ENCODE measurements at regions not wholly inside any gene's neighbourhood (a gene's known extent, or its start where the extent isn't known, plus 50 kb on each side); places are given as distances from the start of the nearest gene placed in this dataset.

- no peaks in the 10 kb centered on the region for H4K20me1 ChIP-seq (ENCODE audit: control insufficient read depth, insufficient read depth, low read depth, low read length)
- no peaks in the 10 kb centered on the region for H3K79me2 ChIP-seq (ENCODE audit: control insufficient read depth, low read length)
- H3K27ac ChIP-seq (ENCODE audit: low read depth, low read length), result no peak overlapping the region
- H3K36me3 ChIP-seq (ENCODE audit: control insufficient read depth, low read length), result no peaks in the 10 kb centered on the region
- H3K9me2 ChIP-seq (replicated peaks; ENCODE audit: control insufficient read depth, low read length), result no peaks in the 10 kb centered on the region
- no peaks in the 10 kb centered on the region for H3K27me3 ChIP-seq (ENCODE audit: control insufficient read depth, low read length)
- no peaks in the 10 kb centered on the region for H3F3A ChIP-seq (ENCODE audit: control insufficient read depth, insufficient read depth)
- H3K4me2 ChIP-seq (ENCODE audit: low read length), result no peak overlapping the region
- TF ChIP-seq CTCF (IDR thresholded peaks at IDR 0.05; ENCODE audit: low read depth, low read length, poor library complexity, severe bottlenecking) (no peak), EZH2phosphoT487 (IDR thresholded peaks at IDR 0.05; ENCODE audit: borderline replicate concordance, low read length) (no peak)
- H3K4me1 ChIP-seq (ENCODE audit: control insufficient read depth, low read length), result no peaks in the 10 kb centered on the region
- no peaks in the 10 kb centered on the region; the same call in 1 of the 2 replicates for H3K9me3 ChIP-seq (ENCODE audit: control insufficient read depth, insufficient read depth, low read length)
- H3K4me3 ChIP-seq (ENCODE audit: low read length), result no peak overlapping the region
Observed at GRCh38 chr11:127412234-127412633, 411.7 kb upstream of the KIRREL3 start.

GRCh38 chr11:127411283-127411682 is 410.7 kb upstream of the KIRREL3 start:
- Histone ChIP-seq H3K36me3 (ENCODE audit: control insufficient read depth, low read length) (no peaks in the 10 kb centered on the region), H3K4me1 (ENCODE audit: control insufficient read depth, low read length) (no peaks in the 10 kb centered on the region), H3K79me2 (ENCODE audit: control insufficient read depth, low read length) (no peaks in the 10 kb centered on the region), H3K9me3 (ENCODE audit: control insufficient read depth, insufficient read depth, low read length) (no peaks in the 10 kb centered on the region; the same call in 1 of the 2 replicates), H3K9me2 (replicated peaks; ENCODE audit: control insufficient read depth, low read length) (no peaks in the 10 kb centered on the region), H3F3A (ENCODE audit: control insufficient read depth, insufficient read depth) (no peaks in the 10 kb centered on the region), H3K27me3 (ENCODE audit: control insufficient read depth, low read length) (no peaks in the 10 kb centered on the region), H3K27ac (ENCODE audit: low read depth, low read length) (no peak overlapping the region), H3K4me2 (ENCODE audit: low read length) (no peak overlapping the region), H3K4me3 (ENCODE audit: low read length) (no peak overlapping the region), H4K20me1 (ENCODE audit: control insufficient read depth, insufficient read depth, low read depth, low read length) (no peaks in the 10 kb centered on the region)
- TF ChIP-seq EZH2phosphoT487 (IDR thresholded peaks at IDR 0.05; ENCODE audit: borderline replicate concordance, low read length), result no peak
- TF ChIP-seq CTCF (IDR thresholded peaks at IDR 0.05; ENCODE audit: low read depth, low read length, poor library complexity, severe bottlenecking), result no peak

GRCh38 chr11:127395034-127395433 is 394.5 kb upstream of the KIRREL3 start:
- TF ChIP-seq EZH2phosphoT487 (IDR thresholded peaks at IDR 0.05; ENCODE audit: borderline replicate concordance, low read length) (no peak), CTCF (IDR thresholded peaks at IDR 0.05; ENCODE audit: low read depth, low read length, poor library complexity, severe bottlenecking) (no peak)
- Histone ChIP-seq H4K20me1 (ENCODE audit: control insufficient read depth, insufficient read depth, low read depth, low read length) (no peaks in the 10 kb centered on the region), H3K4me3 (ENCODE audit: low read length) (no peak overlapping the region), H3K9me2 (replicated peaks; ENCODE audit: control insufficient read depth, low read length) (no peaks in the 10 kb centered on the region), H3K27ac (ENCODE audit: low read depth, low read length) (no peak overlapping the region), H3K79me2 (ENCODE audit: control insufficient read depth, low read length) (no peaks in the 10 kb centered on the region), H3K4me1 (ENCODE audit: control insufficient read depth, low read length) (no peaks in the 10 kb centered on the region), H3F3A (ENCODE audit: control insufficient read depth, insufficient read depth) (no peaks in the 10 kb centered on the region), H3K4me2 (ENCODE audit: low read length) (no peak overlapping the region), H3K9me3 (ENCODE audit: control insufficient read depth, insufficient read depth, low read length) (no peaks in the 10 kb centered on the region), H3K27me3 (ENCODE audit: control insufficient read depth, low read length) (no peaks in the 10 kb centered on the region), H3K36me3 (ENCODE audit: control insufficient read depth, low read length) (no peaks in the 10 kb centered on the region)

All from DOHH2 (cell line).